Liver (tissue), 8 donors: ENCODE measurements at regions not wholly inside any gene's neighbourhood (a gene's known extent, or its start where the extent isn't known, plus 50 kb on each side); places are given as distances from the start of the nearest gene placed in this dataset.

Source experiments
- DNase-seq: peaks from one replicate; pipeline ENCODE4 v3.0.0-alpha.2; 2017; ENCODE audit warnings: low spot score
- H3K27ac ChIP-seq, 2 donors: one replicate each; pipeline ENCODE4 v1.7.0; 2013; ENCODE audit warnings: inconsistent platforms in 2 of 2, low read length in 2 of 2, control low read depth in 1 of 2, low read depth in 1 of 2, mild to moderate bottlenecking in 1 of 2
- H3K27me3 ChIP-seq, 4 donors: one replicate each; pipeline versions ENCODE4 v1.6.1 to v1.7.0; 2013; ENCODE audit warnings: low read length in 3 of 4, inconsistent platforms in 1 of 4, mild to moderate bottlenecking in 1 of 4, moderate library complexity in 1 of 4; ENCODE audit not compliant: control insufficient read depth in 4 of 4, insufficient read depth in 4 of 4
- H3K36me3 ChIP-seq, 4 donors: one replicate each; pipeline versions ENCODE4 v1.6.1 to v1.7.0; 2013; ENCODE audit warnings: low read length in 3 of 4, mild to moderate bottlenecking in 3 of 4, low read depth in 1 of 4, moderate library complexity in 1 of 4; ENCODE audit not compliant: control insufficient read depth in 4 of 4, insufficient read depth in 3 of 4
- H3K4me1 ChIP-seq, 4 donors: one replicate each; pipeline versions ENCODE4 v1.6.1 to v1.7.0; 2013; ENCODE audit warnings: low read length in 3 of 4, mild to moderate bottlenecking in 3 of 4, moderate library complexity in 1 of 4; ENCODE audit not compliant: control insufficient read depth in 4 of 4, insufficient read depth in 4 of 4
- H3K4me3 ChIP-seq, 3 donors: one replicate each; pipeline versions ENCODE4 v1.6.1 to v1.7.0; 2013; ENCODE audit warnings: low read length in 3 of 3, control low read depth in 1 of 3, low read depth in 1 of 3, mild to moderate bottlenecking in 1 of 3
- H3K9ac ChIP-seq, 2 donors: one replicate each; pipeline ENCODE4 v1.7.0; 2013; ENCODE audit warnings: low read length in 2 of 2, mild to moderate bottlenecking in 2 of 2, moderate library complexity in 2 of 2, control low read depth in 1 of 2, low read depth in 1 of 2
- H3K9me3 ChIP-seq, 4 donors: one replicate each; pipeline versions ENCODE4 v1.6.1 to v1.7.0; 2013; ENCODE audit warnings: low read length in 3 of 4; ENCODE audit not compliant: control insufficient read depth in 4 of 4
- ATF3 ChIP-seq: IDR thresholded peaks from 2 replicates; pipeline ENCODE4 v1.6.1; 2016; ENCODE audit warnings: antibody characterized with exemption
- EGR1 ChIP-seq, 2 donors: IDR thresholded peaks; 2 replicates each; pipeline ENCODE4 v1.6.1; 2016 to 2018; ENCODE audit warnings: antibody characterized with exemption in 2 of 2, low read depth in 2 of 2
- FOXA1 ChIP-seq: IDR thresholded peaks from 2 replicates; pipeline ENCODE4 v1.6.1; 2016; ENCODE audit warnings: antibody characterized with exemption
- FOXA2 ChIP-seq: IDR thresholded peaks from 2 replicates; pipeline ENCODE4 v1.6.1; 2016; ENCODE audit warnings: antibody characterized with exemption
- GABPA ChIP-seq, 2 donors: IDR thresholded peaks in 1 of 2; conservative IDR thresholded peaks in 1 of 2; 2 replicates each; pipeline ENCODE4 v1.6.1; 2016; ENCODE audit warnings: antibody characterized with exemption in 2 of 2, mild to moderate bottlenecking in 1 of 2, moderate library complexity in 1 of 2
- HNF4A ChIP-seq, 2 donors: conservative IDR thresholded peaks; 2 replicates each; pipeline ENCODE4 v1.6.1; 2016; ENCODE audit warnings: antibody characterized with exemption in 2 of 2, mild to moderate bottlenecking in 2 of 2
- HNF4G ChIP-seq: IDR thresholded peaks from 2 replicates; pipeline ENCODE4 v1.6.1; 2016; ENCODE audit warnings: antibody characterized with exemption
- JUND ChIP-seq, 2 donors: IDR thresholded peaks; 2 replicates each; pipeline ENCODE4 v1.6.1; 2016; ENCODE audit warnings: antibody characterized with exemption in 2 of 2
- MAX ChIP-seq: IDR thresholded peaks from 2 replicates; pipeline ENCODE4 v1.6.1; 2016; ENCODE audit warnings: antibody characterized with exemption
- NR2F2 ChIP-seq: IDR thresholded peaks from 2 replicates; pipeline ENCODE4 v1.6.1; 2016; ENCODE audit warnings: antibody characterized with exemption
- RAD21 ChIP-seq, 2 donors: IDR thresholded peaks; 2 replicates each; pipeline ENCODE4 v1.6.1; 2016; ENCODE audit warnings: antibody characterized with exemption in 2 of 2, mild to moderate bottlenecking in 2 of 2
- RXRA ChIP-seq, 2 donors: IDR thresholded peaks; 2 replicates each; pipeline ENCODE4 v1.6.1; 2017 to 2018; ENCODE audit warnings: antibody characterized with exemption in 2 of 2, mild to moderate bottlenecking in 1 of 2
- SP1 ChIP-seq: IDR thresholded peaks from 2 replicates; pipeline ENCODE4 v1.6.1; 2018; ENCODE audit warnings: antibody characterized with exemption, mild to moderate bottlenecking
- TAF1 ChIP-seq: conservative IDR thresholded peaks from 2 replicates; pipeline ENCODE4 v1.6.1; 2016; ENCODE audit warnings: antibody characterized with exemption, mild to moderate bottlenecking
- YY1 ChIP-seq: IDR thresholded peaks from 2 replicates; pipeline ENCODE4 v1.6.1; 2016; ENCODE audit warnings: antibody characterized with exemption, mild to moderate bottlenecking
- ZBTB33 ChIP-seq: IDR thresholded peaks from 2 replicates; pipeline ENCODE4 v1.6.1; 2016; ENCODE audit warnings: antibody characterized with exemption
- WGBS: extraction: QIAGEN DNeasy Blood & Tissue Kit; methylation state at CpG from one replicate; pipeline ENCODE4 v1.1.7; 2013; 5-methylcytosine and 5-hydroxymethylcytosine counted together
- TF ChIP-seq, protein P1 (sequence below): fragments of 150-350 bp; IDR thresholded peaks from 2 replicates; pipeline ENCODE4 v1.5.1; 2017; ENCODE audit warnings: improper control_type of control experiment, low read depth, low read length; ENCODE audit not compliant: missing input control
- donor health status: healthy.
- donor health status: healthy.
- donor health status: healthy.
- donor health status: healthy.
- donor health status: healthy.

DNA sequence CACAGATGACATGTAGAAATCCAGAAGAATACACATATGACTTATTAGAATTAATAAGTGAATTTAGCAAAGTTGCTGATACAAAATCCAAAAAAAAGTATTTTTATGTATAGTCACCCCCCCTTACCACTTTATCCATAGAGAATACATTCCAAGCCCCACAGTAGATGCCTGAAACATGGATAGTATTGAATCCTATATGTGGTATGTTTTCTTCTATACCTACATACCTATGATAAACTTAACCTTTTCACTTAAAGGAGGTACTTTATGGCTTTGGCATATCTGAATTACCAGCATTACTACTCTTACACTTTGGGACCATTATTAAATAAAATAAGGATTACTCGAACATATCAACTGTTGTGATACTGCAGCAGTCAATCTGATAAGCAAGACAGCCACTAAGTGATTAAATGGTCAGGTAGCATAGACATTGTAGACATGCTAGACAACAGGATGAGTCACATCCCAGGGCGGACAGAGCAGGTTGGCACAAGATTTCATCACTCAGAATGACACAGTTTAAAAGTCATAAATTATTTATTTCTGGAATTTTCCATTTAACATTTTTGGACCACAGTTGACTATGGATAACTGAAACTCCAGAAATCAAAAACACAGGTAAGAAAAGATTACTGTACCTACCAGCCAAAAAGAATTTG lies 208.2 kb upstream of the CHAC2 start:
- Histone ChIP-seq H3K4me3 (no peak overlapping the region), H3K27me3 (no peaks in the 10 kb centered on the region), H3K9ac (no peak overlapping the region), H3K27ac (no peak overlapping the region), H3K4me1 (no peaks in the 10 kb centered on the region), H3K36me3 (no peaks in the 10 kb centered on the region), H3K9me3 (no peaks in the 10 kb centered on the region)
- DNase-seq: no peak
- WGBS: 76% methylated on average over 2 of the region's 2 CpGs
- TF ChIP-seq TAF1 (no peak), RAD21 (IDR thresholded peaks at IDR 0.05) (no peak), YY1 (no peak), RXRA (IDR thresholded peaks at IDR 0.05) (no peak), SP1 (no peak), ATF3 (no peak), EGR1 (IDR thresholded peaks at IDR 0.05; ENCODE audit: low read depth in 2 of 2) (no peak), GABPA (IDR thresholded peaks at IDR 0.05 in 1 of 2, conservative IDR thresholded peaks at IDR 0.05 in 1 of 2) (no peak), ZBTB33 (no peak), HNF4A (conservative IDR thresholded peaks at IDR 0.05) (no peak), FOXA2 (no peak), MAX (no peak), JUND (IDR thresholded peaks at IDR 0.05) (no peak), NR2F2 (no peak)
- TF ChIP-seq, protein P1, sequence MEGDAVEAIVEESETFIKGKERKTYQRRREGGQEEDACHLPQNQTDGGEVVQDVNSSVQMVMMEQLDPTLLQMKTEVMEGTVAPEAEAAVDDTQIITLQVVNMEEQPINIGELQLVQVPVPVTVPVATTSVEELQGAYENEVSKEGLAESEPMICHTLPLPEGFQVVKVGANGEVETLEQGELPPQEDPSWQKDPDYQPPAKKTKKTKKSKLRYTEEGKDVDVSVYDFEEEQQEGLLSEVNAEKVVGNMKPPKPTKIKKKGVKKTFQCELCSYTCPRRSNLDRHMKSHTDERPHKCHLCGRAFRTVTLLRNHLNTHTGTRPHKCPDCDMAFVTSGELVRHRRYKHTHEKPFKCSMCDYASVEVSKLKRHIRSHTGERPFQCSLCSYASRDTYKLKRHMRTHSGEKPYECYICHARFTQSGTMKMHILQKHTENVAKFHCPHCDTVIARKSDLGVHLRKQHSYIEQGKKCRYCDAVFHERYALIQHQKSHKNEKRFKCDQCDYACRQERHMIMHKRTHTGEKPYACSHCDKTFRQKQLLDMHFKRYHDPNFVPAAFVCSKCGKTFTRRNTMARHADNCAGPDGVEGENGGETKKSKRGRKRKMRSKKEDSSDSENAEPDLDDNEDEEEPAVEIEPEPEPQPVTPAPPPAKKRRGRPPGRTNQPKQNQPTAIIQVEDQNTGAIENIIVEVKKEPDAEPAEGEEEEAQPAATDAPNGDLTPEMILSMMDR: no peak

DNA sequence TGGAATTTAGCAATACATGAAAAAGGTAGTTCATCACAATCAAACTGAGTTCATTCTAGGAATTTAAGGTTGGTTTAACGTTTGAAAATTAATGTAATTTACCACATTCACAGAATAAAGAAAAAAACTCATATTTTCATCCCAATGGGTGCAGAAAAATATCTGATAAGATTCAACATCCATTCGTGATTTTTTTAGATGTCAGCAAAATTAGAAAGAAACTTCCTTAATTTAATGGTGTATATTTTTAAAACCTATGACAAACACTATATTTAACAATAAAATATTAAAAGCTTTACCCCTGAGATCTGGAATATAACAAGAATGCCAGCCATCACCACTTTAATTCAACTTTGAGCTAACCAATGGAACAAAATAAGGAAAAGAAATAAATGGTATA lies 208.7 kb upstream of the CHAC2 start:
- no peak for TF ChIP-seq FOXA1
- TF ChIP-seq YY1: no peak
- TF ChIP-seq RXRA (IDR thresholded peaks at IDR 0.05): no peak
- no peak for TF ChIP-seq JUND (IDR thresholded peaks at IDR 0.05)
- no peak for TF ChIP-seq RAD21 (IDR thresholded peaks at IDR 0.05)
- TF ChIP-seq TAF1: no peak
- no peak for TF ChIP-seq ZBTB33
- no peak for TF ChIP-seq EGR1 (IDR thresholded peaks at IDR 0.05; ENCODE audit: low read depth in 2 of 2)
- no peak for TF ChIP-seq FOXA2
- no peak for TF ChIP-seq NR2F2
- no peak for TF ChIP-seq HNF4A (conservative IDR thresholded peaks at IDR 0.05)
- TF ChIP-seq, protein P1: no peak
- no peak for TF ChIP-seq HNF4G
- no peak for TF ChIP-seq MAX
- no peaks in the 10 kb centered on the region for H3K36me3 ChIP-seq

More for the DNA sequence above, 208.7 kb upstream of the CHAC2 start:
- Histone ChIP-seq H3K9ac (no peak overlapping the region), H3K4me1 (no peaks in the 10 kb centered on the region), H3K4me3 (no peak overlapping the region), H3K27me3 (no peaks in the 10 kb centered on the region), H3K27ac (no peak overlapping the region), H3K9me3 (peaks cover 0 to 2% (median 0%) of the 10 kb centered on the region in 4 donors)
- DNase-seq: no peak
- 65% methylated on average over 2 of the region's 2 CpGs for WGBS
